GM13976 (cell line): ENCODE measurements at regions not wholly inside any gene's neighbourhood (a gene's known extent, or its start where the extent isn't known, plus 50 kb on each side); places are given as distances from the start of the nearest gene placed in this dataset.
"Not testable (repeated sequence)": the region's sequence is repeated elsewhere in the genome, so short reads cannot be mapped to it uniquely, and the experiment has no call there.

Experiments used
- DNase-seq: peaks from one replicate; pipeline ENCODE4 v3.0.0; 2012; ENCODE audit warnings: low spot score
- in situ Hi-C: fragments of 300-500 bp; cut with MboI; formaldehyde crosslinking; loops from one replicate; pipeline ENCODE4 v1.12.0; 2022; ENCODE audit warnings: low sequenced_read_pairs, mixed read lengths, inconsistent platforms; ENCODE audit not compliant: unreplicated experiment
- TF ChIP-seq, protein P1 (sequence below): IDR thresholded peaks from 2 replicates; pipeline ENCODE4 v1.5.1; 2012; ENCODE audit warnings: borderline replicate concordance, mild to moderate bottlenecking; ENCODE audit not compliant: insufficient read depth; ENCODE audit errors: extremely low read depth, missing control alignments, control extremely low read depth

GRCh38 chr10:31664803-31665202 is 263.8 kb downstream of the ARHGAP12 start:
- TF ChIP-seq, protein P1, sequence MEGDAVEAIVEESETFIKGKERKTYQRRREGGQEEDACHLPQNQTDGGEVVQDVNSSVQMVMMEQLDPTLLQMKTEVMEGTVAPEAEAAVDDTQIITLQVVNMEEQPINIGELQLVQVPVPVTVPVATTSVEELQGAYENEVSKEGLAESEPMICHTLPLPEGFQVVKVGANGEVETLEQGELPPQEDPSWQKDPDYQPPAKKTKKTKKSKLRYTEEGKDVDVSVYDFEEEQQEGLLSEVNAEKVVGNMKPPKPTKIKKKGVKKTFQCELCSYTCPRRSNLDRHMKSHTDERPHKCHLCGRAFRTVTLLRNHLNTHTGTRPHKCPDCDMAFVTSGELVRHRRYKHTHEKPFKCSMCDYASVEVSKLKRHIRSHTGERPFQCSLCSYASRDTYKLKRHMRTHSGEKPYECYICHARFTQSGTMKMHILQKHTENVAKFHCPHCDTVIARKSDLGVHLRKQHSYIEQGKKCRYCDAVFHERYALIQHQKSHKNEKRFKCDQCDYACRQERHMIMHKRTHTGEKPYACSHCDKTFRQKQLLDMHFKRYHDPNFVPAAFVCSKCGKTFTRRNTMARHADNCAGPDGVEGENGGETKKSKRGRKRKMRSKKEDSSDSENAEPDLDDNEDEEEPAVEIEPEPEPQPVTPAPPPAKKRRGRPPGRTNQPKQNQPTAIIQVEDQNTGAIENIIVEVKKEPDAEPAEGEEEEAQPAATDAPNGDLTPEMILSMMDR: no peak
- DNase-seq: no peak
- in situ Hi-C loops: no loop called here

DNA sequence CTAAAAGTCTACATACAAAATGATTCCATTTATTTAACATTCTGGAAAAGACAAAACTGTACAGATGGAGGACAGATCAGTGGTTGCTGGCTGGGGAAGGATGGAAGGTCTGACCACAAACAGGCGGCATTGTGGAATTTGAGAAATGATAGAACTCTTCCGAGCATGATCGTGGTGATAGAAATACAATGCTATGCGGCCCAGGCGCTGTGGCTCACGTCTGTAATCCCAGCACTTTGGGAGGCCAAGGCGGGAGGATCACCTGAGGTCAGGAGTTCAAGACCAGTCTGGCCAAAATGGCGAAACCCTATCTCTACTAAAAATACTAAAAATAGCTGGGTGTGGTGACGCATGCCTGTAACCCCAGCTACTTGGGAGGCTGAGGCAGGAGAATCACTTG is 264.6 kb downstream of the ARHGAP12 start:
- DNase-seq, in situ Hi-C loops: not testable (repeated sequence)

GRCh38 chr10:31660300-31660699 is 268.3 kb downstream of the ARHGAP12 start:
- DNase-seq: no peak
- in situ Hi-C loops: no loop called here
- TF ChIP-seq, protein P1: no peak

- TF ChIP-seq, protein P1: no peak
- in situ Hi-C loops: no loop called here
- no peak for DNase-seq
Measured at GRCh38 chr10:31659665-31660064, 269.0 kb downstream of the ARHGAP12 start.

DNA sequence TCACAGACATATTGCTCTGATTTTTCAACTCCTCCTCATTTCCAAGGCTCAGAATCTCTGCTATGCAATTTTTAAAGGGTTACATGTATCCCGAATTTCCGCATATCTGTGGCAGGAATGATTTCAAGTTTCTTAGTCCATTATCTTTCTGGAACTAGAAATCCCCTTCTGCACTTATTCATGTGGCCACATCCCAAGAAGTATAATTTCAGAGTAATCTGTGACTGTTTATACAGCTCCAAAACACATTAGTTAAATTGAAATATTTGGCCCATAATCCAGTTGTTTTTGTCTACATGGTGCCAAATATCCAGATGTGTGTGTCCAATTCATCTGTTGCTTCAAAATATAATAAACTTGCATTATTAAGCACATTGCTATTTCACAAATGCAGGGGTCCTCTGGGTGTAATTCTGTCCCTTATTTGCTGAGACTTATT is 271.2 kb downstream of the ARHGAP12 start:
- TF ChIP-seq, protein P1: no peak
- DNase-seq: no peak
- in situ Hi-C loops: no loop called here

- DNase-seq: no peak
- TF ChIP-seq, protein P1: no peak
- in situ Hi-C loops: no loop called here
Measured at GRCh38 chr10:31656851-31657433, 271.7 kb downstream of the ARHGAP12 start.

GRCh38 chr10:31652038-31652437 is 276.6 kb downstream of the ARHGAP12 start:
- TF ChIP-seq, protein P1: no peak
- DNase-seq: no peak
- in situ Hi-C loops: no loop called here
